ENCODE measurements at regions not wholly inside any gene's neighbourhood (a gene's known extent, or its start where the extent isn't known, plus 50 kb on each side); places are given as distances from the start of the nearest gene placed in this dataset.

- no peak overlapping the region for H2AFZ ChIP-seq (ENCODE audit: low read length)
- no peaks in the 10 kb centered on the region for H3K27me3 ChIP-seq (replicated peaks; ENCODE audit: insufficient read depth, low read length)
- H3K4me3 ChIP-seq (ENCODE audit: low read length): no peak overlapping the region
- no peaks in the 10 kb centered on the region for H3K4me1 ChIP-seq (ENCODE audit: low read length)
- no peaks in the 10 kb centered on the region for H3K9me3 ChIP-seq (replicated peaks; ENCODE audit: insufficient read depth, low read length)
- DNase-seq: no peak
- no peak overlapping the region for H3K4me2 ChIP-seq (ENCODE audit: low read depth, low read length)
- H3K9me2 ChIP-seq (replicated peaks; ENCODE audit: insufficient read depth, low read length): no peaks in the 10 kb centered on the region
- no peaks in the 10 kb centered on the region for H3F3A ChIP-seq (ENCODE audit: insufficient read depth, low read length)
- H3K79me2 ChIP-seq (ENCODE audit: low read length): no peaks in the 10 kb centered on the region
- no peaks in the 10 kb centered on the region for H4K20me1 ChIP-seq (ENCODE audit: insufficient read depth, low read length)
- no peaks in the 10 kb centered on the region for H3K36me3 ChIP-seq (replicated peaks; ENCODE audit: insufficient read depth, low read length)
- no peak for TF ChIP-seq EZH2phosphoT487 (IDR thresholded peaks at IDR 0.05; ENCODE audit: low read length)
- no peak for TF ChIP-seq EZH2 (optimal IDR thresholded peaks at IDR 0.05; ENCODE audit: low read depth, low read length)
- TF ChIP-seq CTCF (IDR thresholded peaks at IDR 0.05; ENCODE audit: low read length): peak; percentile 32
- H3K27ac ChIP-seq (ENCODE audit: low read length): no peak overlapping the region
- no peak overlapping the region for H3K9ac ChIP-seq (ENCODE audit: low read length)
Measured at GRCh38 chr13:60335531-60335930, 61.5 kb upstream of the TDRD3 start.

DNA sequence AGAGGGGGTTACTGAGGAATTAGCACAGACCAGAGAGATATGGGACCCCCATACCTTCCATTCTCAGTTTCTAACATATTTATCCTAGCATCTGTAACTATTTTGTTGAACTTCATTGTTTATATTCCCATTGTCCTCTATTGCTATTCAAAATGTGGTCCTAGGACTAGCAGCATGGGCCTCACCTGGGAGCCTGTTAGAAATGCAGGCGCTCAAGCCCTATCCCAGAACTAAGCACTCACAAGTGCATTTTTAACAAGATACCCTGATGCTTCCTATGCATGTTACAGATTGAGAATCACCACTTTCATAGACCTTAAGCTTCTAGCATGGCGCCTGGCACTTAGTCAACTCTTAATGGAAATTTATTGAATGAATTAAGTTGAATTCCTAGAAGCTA lies 58.3 kb upstream of the TDRD3 start:
- Histone ChIP-seq H3K27me3 (replicated peaks; ENCODE audit: insufficient read depth, low read length) (no peaks in the 10 kb centered on the region), H3K79me2 (ENCODE audit: low read length) (no peaks in the 10 kb centered on the region), H3K4me3 (ENCODE audit: low read length) (no peak overlapping the region), H4K20me1 (ENCODE audit: insufficient read depth, low read length) (no peaks in the 10 kb centered on the region), H3K4me2 (ENCODE audit: low read depth, low read length) (no peak overlapping the region), H3K36me3 (replicated peaks; ENCODE audit: insufficient read depth, low read length) (no peaks in the 10 kb centered on the region), H3K9me3 (replicated peaks; ENCODE audit: insufficient read depth, low read length) (no peaks in the 10 kb centered on the region), H3K9me2 (replicated peaks; ENCODE audit: insufficient read depth, low read length) (no peaks in the 10 kb centered on the region), H3K9ac (ENCODE audit: low read length) (no peak overlapping the region), H3F3A (ENCODE audit: insufficient read depth, low read length) (no peaks in the 10 kb centered on the region), H3K27ac (ENCODE audit: low read length) (no peak overlapping the region), H3K4me1 (ENCODE audit: low read length) (no peaks in the 10 kb centered on the region), H2AFZ (ENCODE audit: low read length) (no peak overlapping the region)
- DNase-seq: no peak
- no peak for TF ChIP-seq EZH2 (optimal IDR thresholded peaks at IDR 0.05; ENCODE audit: low read depth, low read length)
- no peak for TF ChIP-seq CTCF (IDR thresholded peaks at IDR 0.05; ENCODE audit: low read length)
- no peak for TF ChIP-seq EZH2phosphoT487 (IDR thresholded peaks at IDR 0.05; ENCODE audit: low read length)

GRCh38 chr13:60343978-60344377 lies 53.0 kb upstream of the TDRD3 start:
- H3K9ac ChIP-seq (ENCODE audit: low read length): no peak overlapping the region
- no peaks in the 10 kb centered on the region for H3K9me3 ChIP-seq (replicated peaks; ENCODE audit: insufficient read depth, low read length)
- no peak for TF ChIP-seq CTCF (IDR thresholded peaks at IDR 0.05; ENCODE audit: low read length)
- no peak for TF ChIP-seq EZH2phosphoT487 (IDR thresholded peaks at IDR 0.05; ENCODE audit: low read length)
- no peak for TF ChIP-seq EZH2 (optimal IDR thresholded peaks at IDR 0.05; ENCODE audit: low read depth, low read length)
- no peaks in the 10 kb centered on the region for H3K36me3 ChIP-seq (replicated peaks; ENCODE audit: insufficient read depth, low read length)
- H3K79me2 ChIP-seq (ENCODE audit: low read length): no peaks in the 10 kb centered on the region
- no peaks in the 10 kb centered on the region for H3K27me3 ChIP-seq (replicated peaks; ENCODE audit: insufficient read depth, low read length)
- H2AFZ ChIP-seq (ENCODE audit: low read length): no peak overlapping the region
- DNase-seq: no peak
- no peak overlapping the region for H3K4me2 ChIP-seq (ENCODE audit: low read depth, low read length)
- H3K27ac ChIP-seq (ENCODE audit: low read length): no peak overlapping the region
- no peaks in the 10 kb centered on the region for H3K9me2 ChIP-seq (replicated peaks; ENCODE audit: insufficient read depth, low read length)
- no peak overlapping the region for H3K4me3 ChIP-seq (ENCODE audit: low read length)
- H3K4me1 ChIP-seq (ENCODE audit: low read length): no peaks in the 10 kb centered on the region
- no peaks in the 10 kb centered on the region for H4K20me1 ChIP-seq (ENCODE audit: insufficient read depth, low read length)
- H3F3A ChIP-seq (ENCODE audit: insufficient read depth, low read length): no peaks in the 10 kb centered on the region

Measured in MM.1S (cell line).